HUES6 (cell line): ENCODE measurements at regions not wholly inside any gene's neighbourhood (a gene's known extent, or its start where the extent isn't known, plus 50 kb on each side); places are given as distances from the start of the nearest gene placed in this dataset.
A peak's percentile ranks its signal among the peaks of the same experiment; 100 is the strongest.

Experiments used
- H3K27ac ChIP-seq: 2 replicates; pipeline ENCODE4 v1.7.0; 2013; ENCODE audit warnings: low read depth, mild to moderate bottlenecking, low read length, inconsistent platforms
- H3K27me3 ChIP-seq: 2 replicates; pipeline ENCODE4 v1.6.1; 2013; ENCODE audit warnings: low read length; ENCODE audit not compliant: control insufficient read depth, insufficient read depth
- H3K36me3 ChIP-seq: 2 replicates; pipeline ENCODE4 v1.6.1; 2013; ENCODE audit warnings: low read length; ENCODE audit not compliant: control insufficient read depth, insufficient read depth
- H3K4me1 ChIP-seq: 2 replicates; pipeline ENCODE4 v1.6.1; 2013; ENCODE audit warnings: low read length; ENCODE audit not compliant: control insufficient read depth, insufficient read depth
- H3K4me3 ChIP-seq: 2 replicates; pipeline ENCODE4 v1.5.1; 2013; ENCODE audit warnings: low read depth, low read length
- H3K9ac ChIP-seq: one replicate; pipeline ENCODE4 v1.6.1; 2013; ENCODE audit warnings: mild to moderate bottlenecking, low read length
- H3K9me3 ChIP-seq: 2 replicates; pipeline ENCODE4 v1.6.1; 2013; ENCODE audit warnings: low read depth, low read length; ENCODE audit not compliant: control insufficient read depth, insufficient read depth

DNA sequence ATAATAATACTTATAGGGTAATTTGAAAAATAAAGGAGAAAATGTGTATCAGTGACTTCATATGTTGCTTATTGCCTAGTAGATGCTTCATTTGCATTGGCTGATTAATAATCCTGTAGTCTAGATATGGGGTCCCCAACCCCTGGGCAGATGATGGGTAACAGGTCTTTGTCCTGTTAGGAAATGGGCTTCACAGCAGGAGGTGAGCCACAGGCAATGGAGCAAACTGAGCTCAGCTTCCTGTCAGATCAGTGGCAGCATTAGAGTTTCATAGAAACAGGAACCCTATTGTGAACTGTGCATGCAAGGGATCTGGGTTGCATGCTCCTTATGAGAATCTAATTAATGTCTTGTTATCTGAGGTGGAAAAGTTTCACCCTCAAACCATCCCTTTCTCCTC is 1049.5 kb upstream of the EPHA7 start:
- no peaks in the 10 kb centered on the region for H3K36me3 ChIP-seq
- H3K27me3 ChIP-seq: no peaks in the 10 kb centered on the region
- no peak overlapping the region for H3K9ac ChIP-seq
- H3K4me3 ChIP-seq: no peak overlapping the region
- no peak overlapping the region for H3K27ac ChIP-seq
- no peaks in the 10 kb centered on the region for H3K9me3 ChIP-seq
- H3K4me1 ChIP-seq: peaks cover 25% of the 10 kb centered on the region

- Histone ChIP-seq H3K9me3 (no peaks in the 10 kb centered on the region), H3K27me3 (no peaks in the 10 kb centered on the region), H3K9ac (no peak overlapping the region), H3K36me3 (no peaks in the 10 kb centered on the region), H3K4me1 (peaks cover 36% of the 10 kb centered on the region), H3K27ac (peak overlapping the region; percentile 9; the same call in 1 of the 2 replicates), H3K4me3 (no peak overlapping the region)
Measured at GRCh38 chr6:94464018-94464510, 1044.7 kb upstream of the EPHA7 start.

- Histone ChIP-seq H3K9me3 (no peaks in the 10 kb centered on the region), H3K27ac (peak overlapping the region; percentile 18; the same call in 1 of the 2 replicates), H3K27me3 (no peaks in the 10 kb centered on the region), H3K36me3 (no peaks in the 10 kb centered on the region), H3K4me3 (no peak overlapping the region), H3K9ac (no peak overlapping the region), H3K4me1 (peaks cover 31% of the 10 kb centered on the region)
Measured at GRCh38 chr6:94463306-94463705, 1043.9 kb upstream of the EPHA7 start.

DNA sequence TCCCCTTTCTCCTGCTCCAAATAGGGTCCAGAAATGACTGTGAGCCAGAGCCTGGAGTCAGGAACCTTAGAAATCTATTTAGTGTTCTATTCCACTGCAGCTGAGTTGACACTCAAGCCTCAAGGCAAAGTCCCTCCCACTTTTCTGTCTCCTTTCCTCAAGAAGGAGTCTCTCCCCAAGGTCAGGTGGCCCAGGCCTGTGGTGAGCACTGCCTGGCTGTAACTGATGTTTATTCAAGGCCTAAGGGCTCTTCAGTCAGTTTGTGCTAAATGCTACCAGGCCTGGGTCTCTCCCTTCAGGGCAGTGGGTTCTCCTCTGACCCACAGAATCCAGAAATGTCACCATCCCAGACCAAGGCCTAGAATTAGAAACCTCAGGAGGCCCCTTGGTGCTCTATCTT is 1042.9 kb upstream of the EPHA7 start:
- no peaks in the 10 kb centered on the region for H3K9me3 ChIP-seq
- H3K27me3 ChIP-seq: no peaks in the 10 kb centered on the region
- peaks cover 31% of the 10 kb centered on the region for H3K4me1 ChIP-seq
- no peak overlapping the region for H3K9ac ChIP-seq
- no peaks in the 10 kb centered on the region for H3K36me3 ChIP-seq
- H3K4me3 ChIP-seq: no peak overlapping the region
- no peak overlapping the region for H3K27ac ChIP-seq

GRCh38 chr6:94456266-94456665 is 1036.9 kb upstream of the EPHA7 start:
- Histone ChIP-seq H3K27me3 (no peaks in the 10 kb centered on the region), H3K9ac (no peak overlapping the region), H3K9me3 (no peaks in the 10 kb centered on the region), H3K36me3 (no peaks in the 10 kb centered on the region), H3K27ac (no peak overlapping the region), H3K4me3 (no peak overlapping the region), H3K4me1 (no peaks in the 10 kb centered on the region)

- no peaks in the 10 kb centered on the region for H3K36me3 ChIP-seq
- no peak overlapping the region for H3K9ac ChIP-seq
- no peak overlapping the region for H3K27ac ChIP-seq
- peaks cover 1% of the 10 kb centered on the region; the same call in 1 of the 2 replicates for H3K9me3 ChIP-seq
- H3K4me3 ChIP-seq: no peak overlapping the region
- no peaks in the 10 kb centered on the region for H3K4me1 ChIP-seq
- no peaks in the 10 kb centered on the region for H3K27me3 ChIP-seq
Measured at GRCh38 chr6:94454231-94454630, 1034.9 kb upstream of the EPHA7 start.

DNA sequence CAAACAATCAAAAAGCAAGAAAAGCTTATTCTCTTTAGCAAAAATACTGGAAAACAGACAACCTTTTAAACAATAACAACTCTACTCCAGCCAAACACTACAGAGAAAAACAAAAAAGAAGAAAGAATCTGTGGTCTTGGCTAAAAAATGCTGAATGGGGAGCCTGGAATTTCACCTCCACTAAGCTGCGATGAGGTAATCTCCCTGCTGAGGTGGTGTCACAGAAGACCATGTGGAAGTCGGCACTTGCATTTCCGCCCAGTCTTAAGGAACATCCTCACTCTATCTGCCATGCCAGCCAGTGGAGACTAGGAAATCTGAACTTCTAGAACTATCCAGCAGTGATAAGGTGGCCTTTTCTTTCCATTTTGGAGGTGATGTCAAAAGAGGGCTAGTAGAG is 1026.8 kb upstream of the EPHA7 start:
- no peak overlapping the region for H3K4me3 ChIP-seq
- H3K36me3 ChIP-seq: no peaks in the 10 kb centered on the region
- no peak overlapping the region for H3K27ac ChIP-seq
- H3K9ac ChIP-seq: no peak overlapping the region
- H3K9me3 ChIP-seq: peaks cover 5% of the 10 kb centered on the region; the same call in 1 of the 2 replicates
- H3K27me3 ChIP-seq: no peaks in the 10 kb centered on the region
- H3K4me1 ChIP-seq: no peaks in the 10 kb centered on the region

GRCh38 chr6:94443701-94444100 is 1024.3 kb upstream of the EPHA7 start:
- no peaks in the 10 kb centered on the region for H3K36me3 ChIP-seq
- no peaks in the 10 kb centered on the region for H3K4me1 ChIP-seq
- H3K9me3 ChIP-seq: peaks cover under 1% of the 10 kb centered on the region; the same call in 1 of the 2 replicates
- no peak overlapping the region for H3K27ac ChIP-seq
- no peak overlapping the region for H3K4me3 ChIP-seq
- H3K9ac ChIP-seq: no peak overlapping the region
- no peaks in the 10 kb centered on the region for H3K27me3 ChIP-seq

DNA sequence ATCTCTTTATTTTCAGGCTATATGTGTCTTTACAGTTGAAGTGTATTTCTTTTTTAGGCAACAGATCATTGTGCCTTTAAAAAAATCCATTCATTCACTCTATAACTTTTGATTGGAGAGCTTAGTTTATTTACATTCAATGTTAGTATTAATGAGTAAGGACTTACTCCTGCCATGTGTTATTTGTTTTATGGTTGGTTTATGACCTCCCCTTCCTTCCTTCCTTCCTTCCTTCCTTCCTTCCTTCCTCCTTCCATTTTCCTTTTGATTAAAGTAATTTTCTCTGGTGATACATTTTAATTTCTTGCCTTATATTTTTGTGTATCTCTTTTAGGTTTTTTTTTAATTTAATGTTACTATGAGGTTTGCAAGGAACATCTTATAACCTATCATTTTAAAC is 1005.3 kb upstream of the EPHA7 start:
- Histone ChIP-seq H3K9ac (no peak overlapping the region), H3K4me1 (no peaks in the 10 kb centered on the region), H3K4me3 (no peak overlapping the region), H3K9me3 (no peaks in the 10 kb centered on the region), H3K36me3 (no peaks in the 10 kb centered on the region), H3K27ac (no peak overlapping the region), H3K27me3 (no peaks in the 10 kb centered on the region)

- Histone ChIP-seq H3K4me1 (no peaks in the 10 kb centered on the region), H3K27ac (no peak overlapping the region), H3K4me3 (no peak overlapping the region)
Measured at GRCh38 chr6:94417363-94417762, 998.0 kb upstream of the EPHA7 start.

GRCh38 chr6:94414041-94414440 is 994.7 kb upstream of the EPHA7 start:
- Histone ChIP-seq H3K27me3 (no peaks in the 10 kb centered on the region), H3K27ac (no peak overlapping the region), H3K4me3 (no peak overlapping the region)

More at GRCh38 chr6:94417363-94417762, 998.0 kb upstream of the EPHA7 start:
- Histone ChIP-seq H3K36me3 (no peaks in the 10 kb centered on the region), H3K9me3 (no peaks in the 10 kb centered on the region), H3K27me3 (no peaks in the 10 kb centered on the region), H3K9ac (no peak overlapping the region)

GRCh38 chr6:94401311-94401710 is 982.0 kb upstream of the EPHA7 start:
- no peaks in the 10 kb centered on the region for H3K27me3 ChIP-seq
- no peaks in the 10 kb centered on the region for H3K36me3 ChIP-seq
- H3K9me3 ChIP-seq: no peaks in the 10 kb centered on the region
- H3K4me1 ChIP-seq: no peaks in the 10 kb centered on the region; the same call in 1 of the 2 replicates
- no peak overlapping the region for H3K27ac ChIP-seq
- H3K4me3 ChIP-seq: no peak overlapping the region
- no peak overlapping the region for H3K9ac ChIP-seq

More at GRCh38 chr6:94414041-94414440, 994.7 kb upstream of the EPHA7 start:
- Histone ChIP-seq H3K36me3 (no peaks in the 10 kb centered on the region), H3K9me3 (no peaks in the 10 kb centered on the region), H3K4me1 (no peaks in the 10 kb centered on the region), H3K9ac (no peak overlapping the region)
